ENCODE measurements at regions not wholly inside any gene's neighbourhood (a gene's known extent, or its start where the extent isn't known, plus 50 kb on each side); places are given as distances from the start of the nearest gene placed in this dataset.
"Not testable (repeated sequence)": the region's sequence is repeated elsewhere in the genome, so short reads cannot be mapped to it uniquely, and the experiment has no call there.

- no peak overlapping the region for H3K4me3 ChIP-seq
- H3K36me3 ChIP-seq (ENCODE audit: insufficient read depth in 1 of 2, low read depth in 1 of 2): no peaks in the 10 kb centered on the region
- ATAC-seq: no peak
- no peaks in the 10 kb centered on the region for H3K4me1 ChIP-seq
- no peak for TF ChIP-seq CTCF (IDR thresholded peaks at IDR 0.05)
- WGBS, 3 donors: 70 to 81% (median 77%) methylated on average over 5 of the region's 5 CpGs
- intact Hi-C loops (cut with DNase I): loop anchor here in 1 of 2 donors (10.0 kb wide), 1 partner anchor 88 kb away; no protein-coding TSS in a partner anchor
- no peak overlapping the region for H3K27ac ChIP-seq
- DNase-seq: no peak
- H3K27me3 ChIP-seq (ENCODE audit: insufficient read depth in 3 of 3, low read length in 2 of 3): no peaks in the 10 kb centered on the region
- H3K9me3 ChIP-seq: no peaks in the 10 kb centered on the region
These were observed 93.7 kb downstream of the PRR15 start for GRCh38 chr7:29657288-29657687.

GRCh38 chr7:29657856-29658255 is 94.2 kb downstream of the PRR15 start:
- ATAC-seq (no peak), DNase-seq (no peak)
- Histone ChIP-seq H3K27me3 (ENCODE audit: insufficient read depth in 3 of 3, low read length in 2 of 3) (no peaks in the 10 kb centered on the region), H3K36me3 (ENCODE audit: insufficient read depth in 1 of 2, low read depth in 1 of 2) (no peaks in the 10 kb centered on the region), H3K4me1 (no peaks in the 10 kb centered on the region), H3K9me3 (no peaks in the 10 kb centered on the region), H3K27ac (no peak overlapping the region), H3K4me3 (no peak overlapping the region)
- WGBS, 3 donors: 92 to 94% (median 93%) methylated on average over 7 of the region's 7 CpGs
- intact Hi-C loops (cut with DNase I): loop anchor here in 1 of 2 donors (10.0 kb wide), 1 partner anchor 87 kb away; no protein-coding TSS in a partner anchor
- TF ChIP-seq CTCF (IDR thresholded peaks at IDR 0.05): no peak

GRCh38 chr7:29659213-29659612 is 95.6 kb downstream of the PRR15 start:
- H3K9me3 ChIP-seq; H3K27ac ChIP-seq; H3K4me1 ChIP-seq; H3K4me3 ChIP-seq; H3K27me3 ChIP-seq (ENCODE audit: insufficient read depth in 3 of 3, low read length in 2 of 3); ATAC-seq; H3K36me3 ChIP-seq (ENCODE audit: insufficient read depth in 1 of 2, low read depth in 1 of 2); DNase-seq: not testable (repeated sequence)
- intact Hi-C loops (cut with DNase I): loop anchor here in 1 of 2 donors (10.0 kb wide), 1 partner anchor 86 kb away; no protein-coding TSS in a partner anchor
- WGBS, 3 donors: 97 to 99% (median 98%) methylated on average over 5 of the region's 5 CpGs

GRCh38 chr7:29662899-29663298 is 99.3 kb downstream of the PRR15 start:
- 91 to 96% (median 95%) methylated on average over 3 of the region's 3 CpGs for whole genome bisulfite sequencing, 3 donors
- H3K4me1 ChIP-seq; H3K9me3 ChIP-seq; H3K4me3 ChIP-seq; intact Hi-C loops (cut with DNase I); H3K27ac ChIP-seq; ATAC-seq; H3K27me3 ChIP-seq (ENCODE audit: insufficient read depth in 3 of 3, low read length in 2 of 3); DNase-seq; H3K36me3 ChIP-seq (ENCODE audit: insufficient read depth in 1 of 2, low read depth in 1 of 2): not testable (repeated sequence)

- H3K36me3 ChIP-seq (ENCODE audit: insufficient read depth in 1 of 2, low read depth in 1 of 2); DNase-seq; ATAC-seq; H3K4me3 ChIP-seq; H3K9me3 ChIP-seq; intact Hi-C loops (cut with DNase I); H3K4me1 ChIP-seq; H3K27me3 ChIP-seq (ENCODE audit: insufficient read depth in 3 of 3, low read length in 2 of 3); H3K27ac ChIP-seq: not testable (repeated sequence)
- WGBS, 3 donors: 90 to 96% (median 93%) methylated on average over 1 of the region's 1 CpG
These were observed 101.4 kb downstream of the PRR15 start for GRCh38 chr7:29664999-29665398.

- DNase-seq; H3K27me3 ChIP-seq (ENCODE audit: insufficient read depth in 3 of 3, low read length in 2 of 3); H3K9me3 ChIP-seq; H3K4me3 ChIP-seq; H3K27ac ChIP-seq; intact Hi-C loops (cut with DNase I); ATAC-seq; H3K4me1 ChIP-seq; H3K36me3 ChIP-seq (ENCODE audit: insufficient read depth in 1 of 2, low read depth in 1 of 2): not testable (repeated sequence)
- WGBS, 3 donors: 99% methylated on average over 4 to 5 of the region's 5 CpGs
These were observed 103.5 kb downstream of the PRR15 start for GRCh38 chr7:29667096-29667669.

GRCh38 chr7:29671286-29671685 is 107.7 kb downstream of the PRR15 start:
- H3K4me1 ChIP-seq; intact Hi-C loops (cut with DNase I); H3K36me3 ChIP-seq (ENCODE audit: insufficient read depth in 1 of 2, low read depth in 1 of 2); H3K9me3 ChIP-seq; ATAC-seq; H3K27ac ChIP-seq; H3K4me3 ChIP-seq; H3K27me3 ChIP-seq (ENCODE audit: insufficient read depth in 3 of 3, low read length in 2 of 3); DNase-seq: not testable (repeated sequence)
- WGBS, 3 donors: 70 to 82% (median 80%) methylated on average over 3 of the region's 3 CpGs

- ATAC-seq; H3K36me3 ChIP-seq (ENCODE audit: insufficient read depth in 1 of 2, low read depth in 1 of 2); intact Hi-C loops (cut with DNase I); H3K4me1 ChIP-seq; H3K27ac ChIP-seq; DNase-seq; H3K4me3 ChIP-seq; H3K27me3 ChIP-seq (ENCODE audit: insufficient read depth in 3 of 3, low read length in 2 of 3); H3K9me3 ChIP-seq: not testable (repeated sequence)
- WGBS, 3 donors: 87 to 97% (median 95%) methylated on average over 1 of the region's 1 CpG
These were observed 110.0 kb downstream of the PRR15 start for GRCh38 chr7:29673635-29674034.

- H3K4me3 ChIP-seq; H3K4me1 ChIP-seq; H3K27me3 ChIP-seq (ENCODE audit: insufficient read depth in 3 of 3, low read length in 2 of 3); ATAC-seq; DNase-seq; H3K9me3 ChIP-seq; H3K36me3 ChIP-seq (ENCODE audit: insufficient read depth in 1 of 2, low read depth in 1 of 2); H3K27ac ChIP-seq; intact Hi-C loops (cut with DNase I): not testable (repeated sequence)
- WGBS, 3 donors: 94 to 96% (median 96%) methylated on average over 3 to 6 of the region's 6 CpGs
These were observed 111.0 kb downstream of the PRR15 start for GRCh38 chr7:29674626-29675025.

GRCh38 chr7:29677254-29677653 is 113.6 kb downstream of the PRR15 start:
- WGBS, 3 donors: 93 to 100% (median 98%) methylated on average over 2 of the region's 2 CpGs
- H3K36me3 ChIP-seq (ENCODE audit: insufficient read depth in 1 of 2, low read depth in 1 of 2); H3K27me3 ChIP-seq (ENCODE audit: insufficient read depth in 3 of 3, low read length in 2 of 3); H3K4me1 ChIP-seq; ATAC-seq; DNase-seq; intact Hi-C loops (cut with DNase I); H3K27ac ChIP-seq; H3K9me3 ChIP-seq; H3K4me3 ChIP-seq: not testable (repeated sequence)

Data from psoas muscle (tissue), 7 donors.